HG03060 (cell line): ENCODE measurements at regions not wholly inside any gene's neighbourhood (a gene's known extent, or its start where the extent isn't known, plus 50 kb on each side); places are given as distances from the start of the nearest gene placed in this dataset.

Experiments used
- ATAC-seq: cut with Tn5 transposase; IDR thresholded peaks from one replicate; pipeline ENCODE4 v1.9.1; 2021; ENCODE audit warnings: low read depth, moderate number of reproducible peaks; ENCODE audit not compliant: unreplicated experiment

DNA sequence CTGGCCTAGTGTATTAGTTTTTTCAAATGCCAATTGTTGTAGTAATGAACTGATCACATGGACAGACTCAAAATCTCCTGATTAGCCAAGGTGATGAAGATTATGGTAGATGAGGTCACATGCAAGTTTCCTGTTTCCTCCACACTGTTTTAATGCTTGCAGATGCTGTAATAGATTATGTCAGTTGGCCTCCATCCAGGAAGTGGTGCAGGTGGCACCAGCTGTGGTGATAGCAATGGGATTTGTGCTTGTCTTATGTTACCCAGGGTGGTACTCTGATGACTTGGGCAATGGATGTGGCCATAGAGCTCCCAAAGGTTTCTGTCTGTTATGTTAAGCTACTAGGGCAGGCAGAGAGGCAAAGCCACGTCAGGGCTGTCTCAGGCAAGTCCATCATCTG lies 332.9 kb upstream of the DDX18 start:
- ATAC-seq = no peak

DNA sequence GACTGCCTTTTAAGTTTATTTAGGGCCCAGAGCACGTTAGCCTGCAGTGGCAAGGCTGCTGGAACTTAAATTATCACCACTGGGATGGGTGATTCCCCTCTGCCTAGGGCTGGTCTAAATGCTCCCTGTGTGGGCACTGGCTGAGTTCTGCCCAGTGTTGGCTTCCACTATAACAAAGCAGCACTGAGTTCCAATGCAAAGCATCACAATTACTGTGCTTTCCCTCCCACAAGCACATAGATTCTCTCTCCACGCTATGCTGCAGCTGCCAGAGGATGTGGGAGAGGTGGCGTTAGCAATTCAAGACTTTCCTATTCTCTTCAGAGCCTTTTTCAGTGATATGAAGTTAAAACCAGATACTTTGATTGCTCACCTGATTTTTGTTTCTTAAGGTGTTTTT lies 328.9 kb upstream of the DDX18 start:
- no peak for ATAC-seq

DNA sequence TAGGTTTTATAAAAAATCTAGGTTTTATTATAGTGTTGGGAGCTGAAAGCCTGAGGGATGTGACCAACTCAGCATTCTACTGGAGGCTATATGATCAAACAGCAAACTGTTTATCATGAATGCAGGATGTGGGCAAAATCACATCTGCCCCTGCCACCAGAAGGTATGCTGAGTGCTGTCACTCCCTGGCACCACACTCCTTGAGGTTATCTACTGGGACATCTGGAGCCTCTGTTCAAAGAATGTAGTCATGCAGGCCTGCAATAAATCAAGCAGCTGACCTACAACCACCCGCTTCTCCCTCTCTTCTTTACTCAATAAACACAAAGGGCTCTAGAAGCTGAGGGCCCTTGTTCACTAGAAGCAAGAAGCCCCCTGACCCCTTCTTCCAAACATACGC lies 328.4 kb upstream of the DDX18 start:
- no peak for ATAC-seq

DNA sequence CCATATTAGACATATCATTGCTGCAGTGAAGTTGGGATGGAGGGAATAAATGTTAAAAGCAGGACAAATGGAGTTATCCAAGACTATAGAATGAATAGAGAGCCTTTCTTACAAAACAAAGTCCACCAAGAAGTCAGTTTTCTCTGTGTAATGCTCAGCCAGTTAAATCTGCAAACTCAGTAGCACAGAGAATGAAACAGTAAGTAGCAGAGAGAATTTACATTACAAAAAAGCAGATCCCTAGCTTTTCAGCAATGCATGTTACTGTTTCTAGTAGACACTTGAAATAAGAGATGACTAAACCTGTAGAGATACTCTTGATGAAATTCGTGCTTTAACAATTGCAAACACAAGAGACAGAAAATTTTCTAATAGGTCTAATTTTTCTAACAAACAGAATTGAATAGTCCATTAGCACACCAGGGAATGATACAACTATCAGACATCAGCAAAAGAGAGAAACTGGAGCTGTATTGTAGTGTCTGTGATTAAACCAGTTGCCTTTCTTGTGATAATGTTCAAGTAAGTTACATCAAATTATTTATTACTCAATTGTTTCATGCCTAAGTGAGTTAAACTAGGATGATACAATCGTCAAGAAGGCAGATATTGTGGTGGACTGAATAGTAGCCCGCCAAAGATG lies 322.2 kb upstream of the DDX18 start:
- no peak for ATAC-seq

DNA sequence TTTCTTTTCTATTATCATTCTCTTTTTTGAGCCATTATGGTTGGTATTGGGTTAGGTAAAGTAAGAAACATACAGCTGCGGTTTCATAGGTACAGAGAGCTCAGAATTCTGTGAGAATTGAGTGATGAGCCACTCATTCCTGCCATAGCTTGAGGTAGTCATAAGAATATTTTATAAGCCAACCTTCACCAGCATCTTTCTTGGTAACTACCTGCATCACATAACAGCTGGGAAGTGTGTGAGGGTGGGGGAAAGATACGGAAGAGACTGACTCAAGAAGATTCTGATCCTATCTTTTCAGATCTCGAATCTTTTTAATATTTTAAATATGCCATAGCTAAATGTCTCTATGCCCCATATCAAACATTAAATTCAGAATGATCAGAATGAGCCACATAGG lies 313.8 kb upstream of the DDX18 start:
- ATAC-seq = no peak

DNA sequence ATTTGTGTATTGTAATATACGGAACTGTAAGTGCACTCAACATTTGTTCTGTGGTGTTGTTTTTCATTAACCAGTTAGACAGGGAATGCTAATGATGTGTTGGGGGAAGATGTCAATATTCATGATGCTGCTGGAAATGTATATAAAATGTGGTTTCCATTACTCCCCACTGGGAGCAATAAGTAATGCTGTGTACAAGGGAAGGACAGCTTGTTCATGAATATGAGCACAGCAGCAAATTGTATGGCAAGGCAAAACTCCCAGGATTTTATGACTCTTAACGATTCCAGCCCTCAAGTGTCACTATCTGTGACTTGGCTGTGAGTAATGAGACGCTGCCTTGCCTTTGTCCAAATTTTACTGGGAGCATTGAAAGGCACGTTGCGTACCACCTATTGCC lies 312.4 kb upstream of the DDX18 start:
- no peak for ATAC-seq

DNA sequence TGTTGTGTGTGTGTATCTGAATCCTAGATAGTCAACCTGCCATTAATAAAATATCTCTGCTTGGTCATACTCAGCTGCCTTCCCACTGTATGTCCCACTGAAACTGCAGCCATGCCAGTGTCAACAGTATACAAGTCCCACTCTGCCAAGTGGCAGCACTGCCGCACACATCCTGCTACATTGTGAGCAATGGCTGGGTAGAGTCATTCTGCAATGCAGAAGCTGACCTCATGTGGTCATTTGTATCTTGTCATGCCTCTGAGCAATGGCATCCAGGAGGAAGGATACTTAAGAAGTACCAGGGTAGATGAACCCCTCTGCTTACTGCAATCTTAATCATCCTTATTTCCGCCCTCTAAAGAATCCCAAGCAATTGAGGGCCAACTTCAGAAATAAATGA lies 302.2 kb upstream of the DDX18 start:
- no peak for ATAC-seq

DNA sequence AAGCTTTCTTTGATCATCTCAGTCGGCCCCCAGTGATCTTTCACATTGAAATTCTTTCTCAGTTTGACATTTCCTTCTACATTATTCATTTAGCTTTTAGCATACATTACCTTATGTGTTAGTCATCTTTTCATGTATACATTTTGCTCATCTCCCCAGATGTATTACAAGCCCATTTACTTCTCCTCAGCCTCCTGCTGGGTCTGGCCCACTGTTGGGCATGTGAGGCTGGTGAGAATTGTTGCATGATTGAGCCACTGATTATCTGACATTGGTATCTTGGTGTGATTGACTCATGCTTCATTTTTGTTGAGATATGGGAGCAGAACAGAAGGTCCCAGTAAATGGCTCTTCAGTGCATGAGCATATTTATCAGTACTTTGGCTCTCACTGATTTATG lies 300.1 kb upstream of the DDX18 start:
- no peak for ATAC-seq

DNA sequence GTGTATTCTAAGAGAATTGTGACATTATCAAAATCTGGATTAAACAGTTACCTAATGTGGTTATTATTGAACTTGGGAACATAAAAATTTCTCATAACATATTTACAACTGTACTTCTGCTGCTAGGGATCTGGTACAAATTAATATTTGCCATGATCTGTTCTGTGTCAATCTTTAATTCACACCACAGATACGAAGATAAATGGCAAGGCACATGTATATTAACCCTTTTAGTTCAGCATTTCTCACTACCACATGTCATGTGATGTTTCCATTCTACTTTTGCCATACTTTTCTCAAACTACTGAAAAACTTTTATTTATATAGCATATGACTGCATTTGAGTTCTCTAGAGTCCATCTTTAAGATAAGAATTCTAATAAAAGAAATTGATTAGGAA lies 295.3 kb upstream of the DDX18 start:
- ATAC-seq = no peak

DNA sequence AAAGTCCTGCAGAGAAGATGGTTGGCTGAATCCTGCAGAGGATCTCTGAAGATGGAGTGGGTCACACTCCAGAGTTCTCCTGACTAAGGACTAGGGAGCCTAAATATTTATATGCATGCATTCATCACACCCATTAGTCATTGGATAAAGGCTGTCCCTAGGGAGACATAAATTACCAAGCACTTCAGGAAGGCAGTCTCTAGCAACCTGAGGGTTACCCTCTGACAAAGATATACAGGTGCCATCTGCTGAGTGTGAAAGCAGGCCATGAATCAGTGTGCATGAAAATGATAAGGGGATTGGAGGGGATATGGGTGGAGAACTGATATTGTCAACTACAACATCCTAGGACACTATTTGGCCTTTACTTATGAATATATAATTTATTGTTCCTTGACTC lies 294.8 kb upstream of the DDX18 start:
- ATAC-seq = no peak

DNA sequence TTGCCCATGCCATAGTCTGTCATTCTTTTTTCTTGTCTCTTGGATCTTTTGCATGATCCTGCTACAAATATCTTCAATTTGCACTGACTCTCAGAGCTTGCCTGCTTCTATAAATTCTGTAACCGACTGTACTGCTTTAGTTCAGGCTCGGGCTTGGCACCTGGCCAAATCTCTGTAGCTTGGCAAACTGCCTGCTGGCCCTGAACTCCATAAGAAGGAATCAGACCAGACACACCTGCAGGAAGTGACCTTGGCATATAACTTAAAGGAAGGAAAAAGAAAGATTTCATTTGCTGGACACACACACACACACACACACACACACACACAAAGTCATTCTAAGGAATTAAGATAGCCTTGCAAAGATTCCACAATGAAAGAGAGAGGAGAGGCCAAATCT lies 291.2 kb upstream of the DDX18 start:
- no peak for ATAC-seq

DNA sequence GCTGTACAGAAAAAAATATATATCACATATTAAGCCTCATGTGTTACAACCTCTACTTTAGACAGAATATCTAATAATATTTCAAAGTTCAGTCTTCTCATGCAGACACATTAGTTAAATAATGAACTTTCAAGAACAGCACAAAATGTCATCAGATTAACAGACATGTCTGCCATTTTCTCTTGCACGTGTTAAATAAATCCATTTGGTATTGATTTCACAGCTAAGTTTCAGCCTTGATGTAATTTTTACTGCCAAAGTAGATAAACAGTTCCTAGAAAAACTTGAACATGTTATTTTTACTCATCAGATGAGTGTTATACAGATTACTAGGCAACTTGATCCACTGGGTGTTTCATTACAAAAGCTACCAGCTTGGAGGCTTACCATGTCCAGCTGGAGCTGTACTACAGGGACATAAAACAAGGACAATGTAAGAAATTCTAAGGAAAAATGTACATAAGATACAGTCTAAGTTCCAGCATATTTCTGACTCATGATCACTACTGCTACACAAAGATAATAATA lies 290.7 kb upstream of the DDX18 start:
- ATAC-seq = no peak

DNA sequence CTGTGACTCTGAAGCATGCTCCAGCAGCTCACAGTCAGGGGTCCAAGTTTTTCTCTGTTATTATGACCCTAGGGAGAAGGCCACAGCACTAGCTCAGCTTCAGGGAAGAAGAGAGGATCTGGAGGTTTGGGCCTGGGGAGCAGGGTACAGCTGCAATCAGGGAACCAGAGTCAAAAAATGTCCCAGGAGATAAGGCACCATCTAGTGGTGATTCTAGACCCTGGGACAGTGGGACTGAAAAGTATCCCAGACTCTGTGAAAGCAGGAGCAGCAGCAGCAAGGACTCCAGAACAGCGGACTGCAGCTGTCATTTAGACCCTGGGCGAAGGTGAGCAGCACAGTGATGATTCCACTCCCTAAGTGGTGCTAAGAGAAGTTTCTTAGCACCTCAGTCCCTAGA lies 278.4 kb upstream of the DDX18 start:
- ATAC-seq = no peak

DNA sequence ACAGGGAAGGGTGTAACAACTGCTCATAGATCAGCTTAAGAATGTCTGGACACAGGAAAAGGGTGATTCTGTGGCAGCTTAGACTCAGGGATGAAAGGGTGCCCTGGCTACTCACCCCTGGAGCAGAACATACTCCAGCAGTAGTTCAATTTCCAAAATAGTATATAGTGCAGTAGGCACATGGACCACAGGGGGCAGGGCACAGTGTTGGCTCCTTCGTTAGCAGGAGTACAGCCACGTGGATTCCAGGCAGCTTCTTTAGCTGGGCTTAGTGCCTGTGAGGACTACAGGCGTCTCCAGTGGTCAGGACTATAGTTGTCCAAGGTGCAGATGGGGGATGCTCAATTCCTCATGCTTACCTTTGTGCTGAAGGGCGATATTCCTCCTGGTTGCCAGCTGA lies 277.5 kb upstream of the DDX18 start:
- ATAC-seq = no peak

DNA sequence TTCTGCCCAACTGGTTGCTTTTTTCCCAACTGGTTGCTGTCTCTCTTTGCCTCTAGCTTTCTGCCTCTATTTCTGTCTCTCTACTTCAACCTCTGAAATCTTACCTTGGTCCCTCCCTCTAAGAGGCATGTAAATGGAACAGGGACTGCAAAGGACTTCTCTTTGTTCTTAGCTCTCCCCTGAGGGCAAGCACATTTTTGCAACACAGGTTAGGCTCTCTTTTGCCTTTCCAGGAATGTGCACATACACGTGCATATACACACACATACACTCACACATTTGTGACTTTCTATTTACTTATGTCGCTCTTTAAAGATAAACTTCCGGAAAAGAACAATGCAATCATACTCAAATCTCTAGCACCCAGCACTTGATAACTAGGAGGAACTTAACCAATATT lies 262.6 kb upstream of the DDX18 start:
- no peak for ATAC-seq

DNA sequence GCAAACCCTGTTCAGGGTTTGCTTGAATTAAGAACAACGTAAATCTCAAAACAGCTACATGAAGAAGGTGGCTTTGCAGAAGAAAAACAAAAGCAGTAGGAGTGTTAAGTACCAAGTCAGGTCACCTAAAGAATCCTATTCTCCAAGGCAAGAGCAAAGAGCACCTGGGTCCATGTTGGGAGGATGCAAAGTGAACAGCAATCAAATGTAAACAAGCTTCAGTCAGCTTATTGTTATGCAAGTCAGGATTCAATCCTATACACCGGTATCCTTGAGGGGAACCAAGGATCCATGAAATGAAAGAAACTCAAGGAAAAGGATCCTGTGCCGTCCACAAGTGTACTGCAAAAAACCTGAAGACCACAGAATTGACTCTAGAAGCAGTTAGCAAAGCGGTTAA lies 261.0 kb upstream of the DDX18 start:
- ATAC-seq = no peak

DNA sequence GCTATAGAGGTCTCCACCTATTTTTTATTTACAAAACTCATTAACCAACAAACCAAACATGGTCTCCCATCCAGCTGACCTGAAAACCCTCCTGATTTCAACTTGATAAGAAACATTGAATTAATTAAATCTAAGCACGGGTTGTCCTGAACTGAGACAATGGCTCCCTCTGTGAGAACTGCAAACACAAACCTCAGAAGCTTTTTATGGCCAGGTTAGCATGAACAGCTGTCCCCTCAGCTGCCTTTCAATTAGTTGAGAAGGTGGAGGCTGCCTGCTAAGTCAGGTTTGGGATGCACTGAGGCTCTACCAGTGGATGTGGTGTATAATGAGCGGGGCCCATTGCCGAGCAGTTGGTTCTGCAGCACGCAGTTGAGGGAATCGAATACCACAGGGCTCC lies 258.5 kb upstream of the DDX18 start:
- ATAC-seq = no peak

DNA sequence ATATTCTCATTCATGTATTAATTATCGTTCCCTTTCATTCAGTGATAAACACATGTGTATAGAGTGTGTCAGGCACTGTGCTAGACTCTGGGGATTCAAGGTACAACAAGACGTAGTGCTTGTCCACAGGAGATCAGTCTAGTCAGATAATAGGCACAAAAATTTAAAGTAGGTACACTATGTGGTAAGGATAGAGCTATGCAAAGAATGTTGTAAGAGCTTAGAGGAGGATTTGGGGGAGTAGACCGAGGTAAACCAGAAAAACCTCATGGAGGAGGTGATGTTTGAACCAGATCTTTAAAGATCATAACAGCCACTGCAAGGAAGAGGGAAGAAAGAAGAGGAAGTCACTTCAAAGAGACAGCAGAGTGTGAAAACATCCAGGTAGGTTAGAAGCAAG lies 256.9 kb upstream of the DDX18 start:
- ATAC-seq = no peak

DNA sequence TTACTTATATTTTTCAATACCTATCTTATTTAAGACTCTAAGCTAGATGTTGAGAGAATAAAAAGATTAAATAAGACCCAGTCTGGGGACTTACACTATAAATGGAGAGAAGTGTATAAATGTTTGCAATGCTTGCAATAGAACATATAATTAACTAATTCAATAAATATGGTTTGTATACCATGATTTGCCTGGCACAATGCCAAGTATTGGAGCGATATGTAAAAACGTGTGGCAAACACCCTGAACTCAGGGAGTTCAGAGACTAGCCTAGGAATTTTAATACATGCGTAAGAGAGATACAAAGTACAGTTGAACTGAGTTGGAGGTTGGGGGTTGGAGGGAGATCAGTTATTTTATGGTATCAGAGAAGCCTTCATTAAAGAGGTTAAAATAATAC lies 251.8 kb upstream of the DDX18 start:
- ATAC-seq = no peak

DNA sequence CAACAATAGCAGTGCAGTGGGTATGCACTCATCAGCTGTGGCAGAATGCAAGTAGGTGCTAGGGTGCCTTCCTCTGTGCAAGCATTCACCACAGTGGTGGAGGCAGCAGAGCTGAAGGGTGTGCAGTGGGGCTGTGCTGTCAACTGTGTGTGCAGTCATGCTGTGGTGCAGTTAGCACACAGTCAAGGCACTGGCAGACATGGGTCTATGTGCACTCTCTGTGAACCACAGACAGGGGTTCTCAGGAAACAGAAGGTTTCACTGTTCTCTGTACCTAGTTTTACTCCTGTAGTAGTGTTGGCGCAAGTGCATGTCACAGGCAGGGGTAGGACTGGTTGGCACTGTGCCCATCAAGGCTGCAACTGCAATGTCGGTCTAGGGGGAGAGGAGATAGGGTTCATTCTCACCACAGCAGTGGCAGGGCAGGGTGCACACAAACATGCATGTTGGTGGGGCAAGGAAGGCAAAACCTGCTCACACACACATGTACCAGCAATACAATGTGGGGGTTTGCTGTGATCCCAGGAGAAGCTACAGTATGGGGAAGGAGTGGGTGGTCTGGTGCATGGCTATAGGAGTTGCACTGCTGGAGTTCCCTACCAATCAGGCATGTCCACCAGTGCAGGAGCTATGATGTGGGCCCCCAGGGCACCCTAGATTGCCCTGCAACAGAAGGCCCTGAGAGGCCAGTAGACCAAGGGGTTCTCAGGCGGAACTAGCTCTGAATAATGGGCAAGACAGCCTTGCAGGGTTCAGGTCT lies 242.7 kb upstream of the DDX18 start:
- no peak for ATAC-seq

DNA sequence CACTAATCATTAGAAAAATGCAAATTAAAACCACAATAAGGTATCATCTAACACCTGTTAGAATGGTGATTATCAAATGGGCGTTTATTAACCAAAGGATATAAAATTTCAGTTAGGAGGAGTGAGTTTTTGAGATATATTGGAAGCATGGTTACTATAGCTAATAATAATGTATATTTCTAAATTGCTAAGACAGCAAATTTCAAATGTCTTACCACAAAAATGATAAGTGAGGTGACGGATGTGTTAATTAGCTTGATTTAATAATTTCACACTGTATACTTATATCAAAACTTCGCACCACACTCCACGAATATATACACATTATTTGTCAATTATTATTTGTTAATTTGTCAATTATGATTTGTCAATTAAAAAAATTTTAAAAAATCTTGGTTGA lies 227.2 kb upstream of the DDX18 start:
- ATAC-seq = no peak

DNA sequence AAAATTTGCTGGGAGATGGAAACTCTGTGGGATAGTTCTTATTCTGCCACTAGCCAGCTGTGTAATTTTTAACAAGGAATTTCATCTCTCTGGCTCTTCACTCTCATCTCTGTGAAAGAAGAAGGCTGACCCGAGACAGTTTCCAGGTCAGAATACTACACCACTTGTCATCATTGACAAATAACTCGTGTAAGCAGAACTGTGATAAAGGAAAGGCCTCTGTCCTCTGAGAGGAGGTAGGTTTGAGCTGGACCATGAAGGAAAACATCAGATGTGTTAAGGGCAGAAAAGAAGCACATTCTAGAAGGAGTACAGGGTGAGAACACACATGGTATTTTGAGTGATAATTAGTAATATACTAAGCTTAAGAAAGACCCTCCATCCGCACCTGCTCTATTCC lies 211.4 kb upstream of the DDX18 start:
- no peak for ATAC-seq
